DMS53 treated with DMSO at 0.1 percent for 48 hours (cell line): ENCODE measurements at regions not wholly inside any gene's neighbourhood (a gene's known extent, or its start where the extent isn't known, plus 50 kb on each side); places are given as distances from the start of the nearest gene placed in this dataset.

Source experiments
- DNase-seq: peaks from one replicate; lab custom pipeline; 2025; ENCODE audit not compliant: unreplicated experiment; lab: John Stamatoyannopoulos, UW

DNA sequence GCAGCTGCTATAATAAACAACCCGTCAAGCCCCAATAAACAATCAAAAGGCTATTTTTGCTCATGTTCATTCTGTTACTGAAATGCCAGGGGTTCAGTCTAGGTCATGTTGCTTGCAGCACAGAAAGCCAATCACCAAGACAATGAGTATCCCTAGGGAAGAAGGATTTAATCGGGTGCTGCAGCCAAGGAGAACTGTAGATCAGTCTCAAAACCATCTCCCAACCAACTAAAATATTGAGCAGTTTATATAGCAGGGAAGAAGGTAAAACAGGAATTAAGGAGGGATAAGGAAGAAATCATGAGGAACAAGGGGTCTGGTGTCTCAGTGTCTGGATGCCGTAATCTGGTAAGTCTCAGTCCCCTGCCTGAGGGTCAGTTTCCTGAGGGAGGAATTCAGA, 169.5 kb downstream of the BLID start:
- no peak for DNase-seq

DNA sequence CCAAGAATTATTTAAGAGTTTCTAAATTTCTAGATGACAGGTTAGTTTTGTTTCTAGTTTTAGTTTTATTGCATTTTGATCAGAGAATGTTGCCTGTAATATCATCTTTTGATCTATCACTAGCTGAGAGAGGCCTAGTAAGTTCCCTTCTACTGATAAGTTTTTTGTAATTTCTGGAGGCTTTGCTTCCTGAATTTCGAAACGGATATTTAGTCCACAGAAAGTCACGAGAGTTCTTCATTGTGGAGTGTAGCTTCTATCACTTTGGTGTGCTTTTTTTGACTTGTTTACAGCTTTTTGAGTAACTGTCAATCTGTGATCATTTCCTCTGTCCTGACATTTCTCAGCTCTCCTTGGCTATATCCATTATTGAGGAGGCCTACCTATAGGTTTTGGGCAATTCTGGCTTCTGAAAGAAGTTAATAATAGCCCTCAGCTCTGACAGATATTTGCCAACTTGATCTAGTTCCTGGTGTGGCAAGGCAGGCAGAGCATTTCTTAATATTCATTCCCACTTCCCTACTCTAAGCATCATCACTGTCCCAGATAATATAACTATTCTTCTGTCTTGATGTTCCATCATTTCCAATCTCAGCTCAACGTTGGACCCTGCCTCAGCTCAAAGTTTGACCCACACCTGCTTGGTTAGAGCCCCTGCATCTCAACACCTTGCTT, 171.3 kb downstream of the BLID start:
- DNase-seq, result no peak

DNA sequence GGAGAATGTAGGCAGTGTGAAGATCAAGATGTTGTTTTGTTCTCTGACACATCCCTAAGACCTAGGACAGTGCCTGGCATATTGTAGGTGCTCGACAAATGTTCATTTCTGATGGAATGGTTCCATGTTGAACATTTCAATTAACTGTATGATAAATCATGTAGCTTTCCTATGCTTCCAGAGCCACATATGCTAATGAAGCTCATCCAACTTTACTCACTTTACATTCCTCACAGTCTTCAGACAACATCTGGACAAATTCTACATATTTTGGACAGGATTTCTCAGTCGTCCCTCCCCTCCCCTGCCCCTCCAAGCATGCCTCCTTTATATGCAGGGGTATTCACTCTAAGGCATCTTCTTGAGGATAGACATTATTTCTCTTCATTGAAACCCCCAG, 177.9 kb downstream of the BLID start:
- DNase-seq, result no peak

DNA sequence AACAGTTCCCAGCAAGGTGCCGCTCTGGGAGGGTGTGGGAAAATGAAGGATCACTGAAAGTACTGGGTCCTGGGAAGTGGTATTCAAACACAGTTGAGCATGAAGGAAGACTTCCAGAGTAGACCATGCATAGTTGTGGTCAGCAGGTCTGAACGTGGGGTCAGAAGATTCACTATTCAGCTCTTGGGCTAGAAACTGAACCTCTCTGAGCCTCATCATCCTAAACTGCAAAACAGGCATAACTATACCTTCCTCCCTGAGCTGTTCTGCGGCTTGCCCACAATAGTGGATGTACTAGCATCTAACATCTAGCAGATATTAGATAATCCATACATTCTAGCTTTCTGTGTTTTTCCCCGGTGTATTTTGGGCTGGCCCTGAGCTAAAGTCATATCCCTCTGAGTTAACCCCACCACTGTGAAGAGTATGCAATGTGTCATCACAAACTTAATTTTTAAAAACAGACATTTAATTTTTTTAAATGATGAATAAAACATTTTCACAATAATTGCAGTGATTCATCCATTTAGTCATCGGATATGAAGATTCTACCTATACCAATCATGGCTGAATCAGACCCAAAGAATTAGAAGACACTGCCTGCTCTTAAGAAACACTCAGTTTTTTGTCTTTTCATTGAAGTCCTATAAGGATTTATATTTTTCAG, 179.1 kb downstream of the BLID start:
- DNase-seq, result no peak

DNA sequence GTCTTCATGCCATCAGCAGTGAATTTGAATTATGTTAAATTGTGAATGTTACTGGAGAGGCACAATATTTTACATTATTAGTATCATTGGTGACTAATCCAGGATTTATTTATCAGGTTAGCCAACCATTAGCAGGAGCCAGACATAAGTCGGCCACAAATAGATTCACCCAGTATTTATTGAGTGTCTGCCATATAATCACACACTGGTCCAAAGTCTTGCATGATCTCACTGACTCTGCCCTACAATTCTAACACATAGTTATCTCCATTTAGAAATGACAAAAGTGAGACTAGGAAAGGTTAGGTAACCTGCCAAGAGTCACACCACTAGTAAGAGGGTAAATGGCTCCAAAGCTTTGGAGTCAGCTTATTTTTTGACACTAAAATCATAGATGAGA, 179.6 kb downstream of the BLID start:
- DNase-seq, result no peak

DNA sequence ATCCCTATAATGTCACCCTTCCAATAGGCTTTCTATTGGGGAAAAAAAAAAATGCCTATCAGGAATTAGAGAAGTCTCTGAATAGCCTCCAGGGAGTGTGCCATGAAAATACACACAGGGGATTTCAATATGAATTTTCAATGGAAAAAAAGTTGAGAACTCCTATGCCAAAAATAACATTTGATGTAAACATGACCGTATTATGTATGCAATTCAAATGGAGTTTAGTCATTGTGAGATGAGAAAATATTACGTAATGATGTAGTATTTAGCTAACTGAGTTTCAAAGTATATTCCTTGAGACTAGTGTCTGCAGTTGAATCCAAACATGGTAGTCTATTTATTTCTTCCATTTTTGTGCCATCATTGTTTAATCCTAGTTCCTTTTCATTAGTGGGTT, 182.3 kb downstream of the BLID start:
- no peak for DNase-seq

DNA sequence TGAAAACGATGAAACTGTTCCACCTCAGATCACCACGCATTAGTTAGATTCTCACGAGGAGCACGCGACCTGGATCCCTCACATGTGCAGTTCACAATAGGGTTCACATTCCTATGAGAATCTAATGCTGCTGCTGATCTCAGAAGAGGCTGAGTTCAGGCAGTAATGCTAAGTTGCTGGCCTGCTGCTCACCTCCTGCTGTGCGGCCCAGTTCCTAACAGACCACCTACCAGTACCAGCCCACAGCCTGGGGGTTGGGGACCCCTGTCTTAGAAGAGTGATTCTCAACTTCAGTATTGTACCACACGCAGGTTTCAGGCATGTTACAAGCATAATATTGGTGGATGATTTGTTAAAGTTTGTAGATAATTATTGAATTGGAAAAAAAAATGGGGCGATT, 182.7 kb downstream of the BLID start:
- DNase-seq, result no peak

DNA sequence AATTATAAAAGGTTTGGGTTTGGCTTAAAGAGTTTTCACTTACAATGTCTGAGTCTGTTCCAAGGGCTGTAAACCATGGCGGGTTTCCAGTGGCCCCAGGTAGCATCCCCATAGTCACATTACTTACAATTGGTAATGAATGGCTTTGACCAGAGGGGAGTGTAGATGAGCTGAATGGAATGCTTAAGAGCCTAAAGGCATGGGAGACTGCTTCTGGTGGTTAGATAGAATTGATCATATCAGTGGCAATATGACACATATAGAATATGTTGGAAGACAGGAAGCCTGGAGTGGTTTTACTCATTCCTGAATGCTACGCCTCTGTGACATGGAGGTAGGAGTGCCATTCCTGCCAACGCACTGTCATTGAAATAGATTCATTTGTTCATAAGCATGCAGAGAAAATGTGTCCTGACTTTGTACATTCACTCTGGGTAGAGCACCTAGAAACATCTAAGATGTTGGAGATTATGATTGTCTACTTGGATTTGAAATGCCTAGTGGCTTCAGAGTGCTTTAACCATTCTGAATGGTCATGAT, 183.3 kb downstream of the BLID start:
- DNase-seq, result no peak

DNA sequence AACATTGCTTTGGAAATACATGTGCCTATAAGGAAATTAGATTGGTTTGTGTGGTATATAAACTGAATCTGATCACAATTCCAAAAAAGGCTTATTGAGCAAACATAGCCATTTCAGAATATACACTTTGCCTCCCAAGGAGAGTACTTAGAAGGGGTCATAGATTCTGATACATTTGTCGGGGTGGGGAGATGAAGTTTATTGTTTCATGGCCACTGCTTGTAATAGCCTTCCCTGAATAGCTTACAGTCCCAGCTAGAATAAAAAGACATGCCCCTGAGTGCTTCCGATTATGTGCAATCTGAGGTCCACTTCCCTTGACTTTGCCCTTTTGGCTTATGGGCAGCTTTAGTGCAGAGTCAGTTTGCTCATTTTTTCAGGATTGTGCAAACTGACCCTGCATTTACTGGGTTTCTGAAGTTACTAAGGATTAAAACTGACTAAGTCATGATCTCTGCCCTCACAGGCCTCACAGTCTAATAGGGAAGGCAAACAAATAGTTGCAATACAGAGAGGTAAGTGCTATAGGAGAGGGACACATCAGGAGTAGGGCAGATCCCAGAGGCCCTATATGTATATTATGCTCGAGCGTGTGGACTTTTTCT, 184.2 kb downstream of the BLID start:
- DNase-seq, result no peak

DNA sequence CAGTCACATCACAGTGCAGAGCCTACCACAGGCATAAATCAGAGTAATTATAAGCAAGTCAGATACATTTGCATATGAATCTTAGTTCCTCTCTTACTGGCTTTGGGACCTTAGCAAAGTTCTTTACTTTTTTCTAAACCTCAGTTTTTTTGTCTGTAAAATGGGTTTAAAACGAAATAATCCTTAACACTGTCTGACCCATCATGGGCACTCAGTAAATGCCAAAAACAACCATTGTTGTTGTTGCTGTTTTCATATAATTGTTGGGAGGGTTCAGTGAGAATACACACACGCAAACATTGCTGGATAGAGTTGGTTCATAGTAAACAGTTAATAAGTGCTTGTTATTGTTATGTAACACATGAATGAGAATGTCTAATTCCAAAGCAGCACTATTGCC, 184.9 kb downstream of the BLID start:
- no peak for DNase-seq

DNA sequence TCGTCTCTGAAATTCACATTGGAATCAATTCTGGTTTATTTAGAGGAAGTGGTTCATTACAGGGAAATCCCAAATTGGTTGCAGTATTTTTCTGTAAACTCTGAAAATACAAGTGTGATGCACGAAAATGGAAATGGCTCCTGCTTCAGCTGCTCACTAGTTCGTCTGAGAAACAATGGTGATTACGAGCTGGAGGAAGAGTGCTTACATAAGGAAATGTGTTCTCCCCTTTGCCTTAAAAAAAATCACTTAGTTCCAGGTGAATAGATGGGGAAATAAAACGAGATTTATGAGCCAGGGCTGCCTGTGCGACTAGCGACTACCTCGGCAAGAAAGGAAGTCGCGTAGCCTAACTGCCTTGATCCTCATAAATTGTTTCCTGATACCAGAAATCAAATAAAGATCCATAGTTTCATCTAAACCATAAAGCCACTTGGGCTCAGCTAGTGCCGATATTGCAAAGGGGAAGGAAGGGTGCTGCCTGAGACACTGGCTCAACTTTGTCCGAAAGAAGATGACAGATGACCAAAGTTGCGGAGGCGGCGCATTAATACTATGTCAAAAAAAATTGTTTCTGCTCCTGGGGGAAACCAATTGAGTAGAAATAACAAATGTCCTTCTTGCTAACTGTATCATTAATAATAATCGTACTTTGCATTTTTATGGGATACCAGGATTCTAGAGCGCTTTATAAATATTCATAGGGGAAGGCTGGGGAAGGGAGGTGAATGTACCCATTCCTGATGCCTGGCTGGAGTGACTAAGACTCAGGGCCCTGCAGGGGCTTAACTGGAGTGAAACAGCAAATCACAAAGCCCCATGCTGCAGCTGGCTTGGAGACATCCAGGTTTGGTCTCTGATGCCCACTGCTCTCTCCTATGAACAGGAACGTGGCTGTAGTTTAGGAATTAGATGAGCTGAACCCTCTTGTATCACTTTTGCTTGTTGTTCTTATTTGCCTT, 185.7 kb downstream of the BLID start:
- DNase-seq, result no peak

DNA sequence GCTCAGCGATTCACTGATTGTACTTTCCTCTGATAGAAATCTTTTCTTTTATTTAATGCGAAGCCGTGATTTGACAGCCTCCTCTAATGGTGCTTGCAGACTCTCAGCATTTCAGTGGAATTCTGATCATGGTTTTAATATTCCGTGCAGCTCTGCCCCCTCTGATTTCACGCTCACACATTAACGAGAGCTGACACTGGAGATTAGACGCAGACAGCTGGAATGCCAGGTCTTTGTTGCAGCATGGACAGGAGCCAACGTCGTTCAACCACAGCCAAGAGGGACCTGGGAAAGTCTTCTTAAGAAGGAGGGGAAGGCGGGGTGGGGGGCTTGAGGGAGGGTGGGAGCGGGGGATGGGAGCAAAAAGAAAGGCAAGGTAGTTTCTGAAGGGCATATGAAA, 186.4 kb downstream of the BLID start:
- no peak for DNase-seq

DNA sequence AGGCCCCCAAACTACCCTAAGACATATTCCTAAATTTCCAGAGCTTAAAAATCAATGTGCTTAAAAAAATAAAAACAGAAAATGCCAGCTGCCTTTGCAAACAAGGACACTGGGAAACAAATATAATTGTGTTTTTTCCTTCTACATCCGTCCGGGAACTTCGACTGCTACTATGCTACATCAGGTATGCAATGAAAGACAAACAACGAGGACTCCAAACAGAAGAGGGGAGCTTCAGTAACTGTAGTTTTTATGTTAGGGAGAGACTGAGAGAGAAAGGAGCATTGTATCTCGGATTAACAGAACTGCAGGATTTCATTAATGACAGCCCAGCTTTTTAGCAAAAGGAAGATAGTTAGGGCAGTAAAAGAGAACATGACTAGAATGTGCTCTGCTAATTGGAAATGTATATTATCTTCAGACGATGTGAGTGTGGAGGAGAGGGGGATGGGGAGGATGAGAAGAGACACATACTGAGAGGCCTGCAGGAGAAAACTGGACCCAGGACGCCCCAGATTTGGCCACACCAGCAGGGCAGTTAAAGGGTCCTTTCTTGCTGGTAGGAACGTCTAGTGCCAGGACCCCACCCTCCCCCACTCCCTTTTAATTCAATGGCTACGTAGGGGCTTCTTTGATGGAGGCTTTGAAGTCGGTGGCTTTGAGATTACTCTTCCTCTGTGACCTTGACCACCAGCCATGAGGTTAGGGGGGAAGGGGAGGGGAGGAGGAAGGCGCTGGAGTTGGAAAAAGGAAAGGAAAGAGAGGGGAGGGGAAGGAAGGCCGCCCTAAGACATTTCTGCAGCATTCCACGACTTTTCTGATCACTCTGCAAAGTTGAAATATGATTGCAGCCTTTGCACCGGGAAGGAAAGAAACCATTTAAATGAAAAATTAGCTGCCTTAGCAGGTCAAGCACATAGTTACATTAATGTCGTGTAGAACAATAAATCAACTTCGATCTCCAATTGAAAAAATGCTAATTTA, 187.1 kb downstream of the BLID start:
- DNase-seq, result no peak

DNA sequence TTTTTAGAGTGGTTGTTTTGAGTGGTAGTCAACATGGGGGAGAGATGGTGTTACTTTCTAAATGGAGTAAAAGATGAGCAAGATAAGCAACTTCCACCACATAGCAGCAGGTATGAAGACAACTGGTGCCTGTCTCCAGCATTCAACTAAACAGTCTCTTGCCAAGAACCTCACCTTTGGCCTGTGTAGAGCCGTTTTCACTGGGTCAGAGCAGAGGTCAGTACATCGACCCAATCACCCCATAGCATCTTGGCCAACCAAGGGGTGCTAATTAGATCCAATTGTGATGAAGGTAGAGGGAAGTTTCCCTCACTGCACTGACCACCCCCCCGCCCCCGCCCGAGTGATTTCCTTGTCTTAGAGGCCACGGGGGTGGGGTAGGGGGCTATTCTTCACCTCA, 188.2 kb downstream of the BLID start:
- no peak for DNase-seq

DNA sequence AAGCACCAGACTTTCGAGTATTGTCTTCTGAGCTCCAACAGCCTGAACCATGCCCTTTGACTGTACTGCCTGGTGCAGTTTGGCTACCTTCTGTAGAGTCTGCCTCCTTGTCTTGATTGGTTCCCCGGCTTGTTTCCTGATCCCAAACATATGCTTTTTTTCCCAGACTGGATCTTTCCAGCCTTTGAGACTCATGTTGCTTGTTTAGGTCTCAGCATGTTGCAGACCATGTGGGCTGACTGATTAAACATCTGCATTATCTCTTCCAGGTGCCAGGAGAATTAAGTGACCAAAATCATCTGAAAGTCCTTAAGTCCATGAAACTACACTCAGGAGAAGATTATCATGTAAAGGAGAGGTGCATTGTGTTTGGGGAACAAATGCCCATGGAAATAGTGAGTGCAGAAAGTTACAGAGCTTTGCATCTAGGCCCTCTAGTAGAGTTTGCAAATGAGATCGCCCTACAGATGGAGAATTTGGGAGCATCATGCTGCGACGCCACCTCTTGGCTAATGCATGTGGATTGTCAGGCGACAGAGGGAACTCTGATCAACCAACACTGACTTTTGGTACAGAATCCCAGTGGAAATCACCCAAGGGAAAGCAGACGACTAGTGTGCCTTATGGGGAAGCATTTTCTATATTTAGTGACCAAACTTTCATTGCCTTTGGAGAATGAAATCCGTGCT, 188.8 kb downstream of the BLID start:
- DNase-seq, result no peak

DNA sequence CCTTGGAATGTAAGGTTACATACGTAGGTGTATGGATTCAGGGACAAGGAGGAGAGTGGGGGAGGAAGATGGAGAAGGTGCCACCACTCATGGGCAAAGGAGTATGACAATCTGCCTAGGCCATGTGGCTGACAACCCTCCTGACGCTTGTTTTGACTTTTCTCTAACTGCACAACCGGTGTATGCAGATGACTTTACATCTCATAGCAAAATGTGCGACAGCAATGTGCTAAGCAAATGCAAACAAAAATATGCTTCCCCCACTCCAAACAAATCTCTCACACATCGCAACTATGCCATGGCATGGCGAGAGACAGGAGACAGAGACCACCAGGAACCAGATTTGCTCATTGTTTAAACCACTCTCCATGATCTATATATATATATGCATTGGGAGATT, 191.8 kb downstream of the BLID start:
- no peak for DNase-seq

DNA sequence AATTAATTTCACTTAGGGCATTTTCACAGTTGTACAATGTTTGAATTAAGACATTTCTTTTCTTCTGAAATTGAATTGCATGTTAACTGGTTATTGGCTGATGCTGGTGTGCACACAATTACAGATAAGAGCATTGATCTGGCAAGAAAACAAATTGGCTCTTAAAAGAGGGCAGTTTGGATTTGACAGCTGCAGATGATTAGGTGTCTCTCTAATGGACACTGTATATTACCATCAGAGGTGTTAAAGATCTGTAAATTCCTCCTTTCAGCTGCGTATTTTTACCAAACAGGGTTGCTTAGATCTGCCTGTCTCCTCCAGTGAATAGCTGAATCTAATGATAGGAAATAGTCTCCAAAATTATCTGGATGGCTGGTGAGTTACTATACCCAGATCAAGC, 198.5 kb downstream of the BLID start:
- no peak for DNase-seq

DNA sequence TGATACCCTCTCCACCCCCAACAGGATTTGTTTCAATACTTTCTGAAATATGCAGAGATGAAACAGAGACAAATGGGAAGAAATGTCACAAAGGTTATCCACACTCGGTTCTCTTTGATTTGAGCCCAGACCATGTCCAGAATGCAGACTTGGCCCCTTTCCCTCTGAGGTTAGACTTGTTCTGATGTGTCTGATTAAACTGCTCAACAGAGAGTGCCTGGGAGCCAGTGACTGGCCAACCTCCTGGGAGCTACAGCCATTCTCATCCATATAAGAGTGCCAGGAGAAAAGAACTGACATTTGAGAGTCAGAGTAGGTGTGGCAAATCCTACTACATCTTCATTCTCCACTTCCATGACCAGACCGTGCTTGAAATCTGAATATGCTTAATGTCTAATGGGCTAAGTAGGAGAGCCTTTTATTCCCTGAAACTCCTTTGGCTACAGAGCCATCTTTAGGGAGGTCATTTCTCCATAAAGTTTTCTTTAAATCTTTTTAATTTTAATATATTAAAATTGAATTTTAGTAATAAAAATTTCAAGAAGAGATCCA, 201.4 kb downstream of the BLID start:
- no peak for DNase-seq

DNA sequence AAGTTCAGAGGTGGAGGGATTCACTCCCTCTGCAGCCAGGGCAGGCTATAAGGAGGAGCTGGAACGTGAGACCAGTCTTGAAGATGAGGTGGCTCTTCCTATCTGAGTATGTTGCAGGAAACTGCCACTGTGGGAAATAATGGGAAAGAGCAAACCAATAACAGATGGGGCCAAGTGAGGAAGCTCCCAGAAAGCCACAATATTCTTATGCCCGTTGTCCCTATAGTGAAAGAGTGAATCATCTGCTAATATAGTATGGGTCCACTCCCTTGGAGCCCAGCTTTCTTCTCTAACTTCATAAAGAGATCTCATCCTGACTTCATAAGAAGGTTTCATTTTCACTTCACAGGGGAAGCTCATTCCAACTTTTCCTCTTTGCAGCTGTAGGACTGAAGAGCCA, 206.4 kb downstream of the BLID start:
- no peak for DNase-seq
